Neural crest cell (in vitro differentiated cells): ENCODE measurements at regions not wholly inside any gene's neighbourhood (a gene's known extent, or its start where the extent isn't known, plus 50 kb on each side); places are given as distances from the start of the nearest gene placed in this dataset.
"Not testable (repeated sequence)": the region's sequence is repeated elsewhere in the genome, so short reads cannot be mapped to it uniquely, and the experiment has no call there.

ENCODE experiments used
- DNase-seq: peaks from one replicate; pipeline ENCODE4 v3.0.0; 2021; ENCODE audit warnings: low read depth, mixed read lengths, low spot score
- H3K27ac Mint-ChIP-seq: one replicate; pipeline ENCODE4 v1.8.0; 2021; ENCODE audit warnings: mild to moderate bottlenecking, mixed read lengths; ENCODE audit not compliant: unreplicated experiment
- H3K27me3 Mint-ChIP-seq: 2 replicates; pipeline ENCODE4 v1.8.0; 2021; ENCODE audit warnings: low read depth, mild to moderate bottlenecking, mixed read lengths
- H3K36me3 Mint-ChIP-seq: 2 replicates; pipeline ENCODE4 v1.8.0; 2021; ENCODE audit warnings: low read depth, mild to moderate bottlenecking, mixed read lengths
- H3K4me1 Mint-ChIP-seq: 2 replicates; pipeline ENCODE4 v1.8.0; 2021; ENCODE audit warnings: mixed read lengths
- H3K4me3 Mint-ChIP-seq: one replicate; pipeline ENCODE4 v1.8.0; 2021; ENCODE audit warnings: mild to moderate bottlenecking, mixed read lengths
- H3K9me3 Mint-ChIP-seq: 2 replicates; pipeline ENCODE4 v1.8.0; 2021; ENCODE audit warnings: mixed read lengths
- CTCF ChIP-seq: fragments of 200-600 bp; sonication (generic); conservative IDR thresholded peaks from 2 replicates; pipeline ENCODE4 v1.5.0; 2021; ENCODE audit warnings: antibody characterized with exemption, mild to moderate bottlenecking

- peaks cover 19% of the 10 kb centered on the region for H3K9me3 Mint-ChIP-seq
- DNase-seq: no peak
- peaks cover 22% of the 10 kb centered on the region for H3K36me3 Mint-ChIP-seq
- no peak overlapping the region for H3K27ac Mint-ChIP-seq
- H3K27me3 Mint-ChIP-seq: peaks cover 11% of the 10 kb centered on the region
- peaks cover 10% of the 10 kb centered on the region for H3K4me1 Mint-ChIP-seq
- no peak overlapping the region for H3K4me3 Mint-ChIP-seq
- no peak for TF ChIP-seq CTCF
Measured at GRCh38 chr1:47599777-47600176, 161.9 kb downstream of the FOXD2 start.

- not testable (repeated sequence) for DNase-seq, H3K27me3 Mint-ChIP-seq, H3K27ac Mint-ChIP-seq, H3K4me3 Mint-ChIP-seq
- H3K36me3 Mint-ChIP-seq: peaks cover 22% of the 10 kb centered on the region
- H3K9me3 Mint-ChIP-seq: peaks cover 19% of the 10 kb centered on the region
- peaks cover 10% of the 10 kb centered on the region for H3K4me1 Mint-ChIP-seq
Measured at GRCh38 chr1:47602491-47602890, 164.6 kb downstream of the FOXD2 start.

GRCh38 chr1:47604869-47605268 lies 167.0 kb downstream of the FOXD2 start:
- not testable (repeated sequence) for H3K4me3 Mint-ChIP-seq, H3K27ac Mint-ChIP-seq, H3K4me1 Mint-ChIP-seq, H3K27me3 Mint-ChIP-seq, DNase-seq
- peaks cover 18% of the 10 kb centered on the region for H3K9me3 Mint-ChIP-seq
- peaks cover 23% of the 10 kb centered on the region for H3K36me3 Mint-ChIP-seq

GRCh38 chr1:47608296-47608875 lies 170.5 kb downstream of the FOXD2 start:
- Mint-ChIP-seq H3K36me3 (peaks cover 8% of the 10 kb centered on the region), H3K27me3 (no peaks in the 10 kb centered on the region), H3K4me3 (no peak overlapping the region), H3K27ac (no peak overlapping the region), H3K4me1 (no peaks in the 10 kb centered on the region), H3K9me3 (peaks cover 6% of the 10 kb centered on the region)
- no peak for DNase-seq
- no peak for TF ChIP-seq CTCF

- Mint-ChIP-seq H3K27me3 (peaks cover 3% of the 10 kb centered on the region), H3K27ac (no peak overlapping the region), H3K36me3 (peaks cover 6% of the 10 kb centered on the region), H3K4me3 (no peak overlapping the region), H3K9me3 (peaks cover 6% of the 10 kb centered on the region), H3K4me1 (no peaks in the 10 kb centered on the region)
- DNase-seq: no peak
- TF ChIP-seq CTCF: no peak
Measured at GRCh38 chr1:47611992-47612391, 174.1 kb downstream of the FOXD2 start.

DNA sequence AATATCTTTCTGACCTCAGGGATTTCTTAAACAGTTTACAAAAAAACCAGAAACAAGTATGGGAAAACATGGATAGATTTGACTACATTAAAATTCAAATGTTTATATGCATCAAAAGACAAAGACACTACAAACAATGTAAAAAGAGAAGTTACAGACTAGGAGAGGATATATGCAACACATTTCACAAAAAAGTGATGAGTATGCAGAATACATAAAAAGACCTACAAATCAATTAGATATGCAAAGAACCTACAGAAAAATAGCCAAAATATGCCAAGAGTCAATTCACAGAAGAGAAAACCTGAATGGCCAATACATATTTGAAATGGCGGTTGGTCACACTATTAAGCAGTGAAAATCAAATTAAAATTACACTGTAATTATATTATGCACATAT lies 175.0 kb downstream of the FOXD2 start:
- peaks cover 6% of the 10 kb centered on the region for H3K9me3 Mint-ChIP-seq
- TF ChIP-seq CTCF: no peak
- no peak for DNase-seq
- no peak overlapping the region for H3K27ac Mint-ChIP-seq
- H3K27me3 Mint-ChIP-seq: peaks cover 3% of the 10 kb centered on the region
- no peaks in the 10 kb centered on the region for H3K4me1 Mint-ChIP-seq
- H3K4me3 Mint-ChIP-seq: no peak overlapping the region
- peaks cover 6% of the 10 kb centered on the region for H3K36me3 Mint-ChIP-seq
